PFSK-1 (cell line): ENCODE measurements at regions not wholly inside any gene's neighbourhood (a gene's known extent, or its start where the extent isn't known, plus 50 kb on each side); places are given as distances from the start of the nearest gene placed in this dataset.

Source experiments
- FOXP2 ChIP-seq: optimal IDR thresholded peaks from 2 replicates; pipeline ENCODE3; 2011; ENCODE audit warnings: borderline replicate concordance, control low read depth, inconsistent platforms; ENCODE audit not compliant: insufficient read depth; ENCODE audit errors: extremely low read length, extremely low read depth
- POLR2AphosphoS5 ChIP-seq: IDR thresholded peaks from 2 replicates; pipeline ENCODE4 v1.6.1; 2012; ENCODE audit warnings: low read depth, mild to moderate bottlenecking, control low read depth, low read length, moderate library complexity
- SIN3A ChIP-seq: IDR thresholded peaks from 2 replicates; pipeline ENCODE4 v1.6.1; 2012; ENCODE audit warnings: mild to moderate bottlenecking, low read length, moderate library complexity, borderline replicate concordance; ENCODE audit not compliant: insufficient read depth
- TAF1 ChIP-seq: IDR thresholded peaks from 2 replicates; pipeline ENCODE4 v1.6.1; 2012; ENCODE audit warnings: low read length, control low read depth, borderline replicate concordance; ENCODE audit not compliant: insufficient read depth
- TF ChIP-seq, protein P1 (sequence below), 2 experiments: IDR thresholded peaks; 2 replicates each; pipeline versions ENCODE4 v1.6.1 to v1.8.0; 2011 to 2012; ENCODE audit warnings: low read depth in 2 of 2, low read length in 2 of 2, control low read depth in 1 of 2, inconsistent platforms in 1 of 2, mild to moderate bottlenecking in 1 of 2, moderate library complexity in 1 of 2; ENCODE audit not compliant: insufficient read depth in 1 of 2

DNA sequence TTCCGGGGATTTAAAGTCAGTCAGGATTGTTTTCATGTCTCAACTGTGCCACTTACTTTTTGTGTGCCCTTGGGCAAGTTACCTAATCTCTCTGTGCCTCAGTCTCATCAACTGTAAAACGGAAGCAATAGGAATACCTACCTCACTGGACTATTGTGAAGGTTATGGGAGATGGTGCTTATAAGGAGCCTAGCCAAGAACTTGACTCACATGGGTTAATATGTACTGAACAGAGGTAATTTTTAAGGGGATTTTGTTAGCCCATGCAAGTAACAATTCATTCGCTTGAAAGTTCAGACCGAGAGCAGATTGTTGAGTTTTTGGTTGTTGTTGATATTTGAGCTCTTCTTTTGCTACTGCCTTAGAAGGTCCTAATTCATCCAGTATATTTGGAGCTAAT, 202.9 kb downstream of the ZNF365 start:
- no peak for TF ChIP-seq TAF1
- TF ChIP-seq, protein P1, sequence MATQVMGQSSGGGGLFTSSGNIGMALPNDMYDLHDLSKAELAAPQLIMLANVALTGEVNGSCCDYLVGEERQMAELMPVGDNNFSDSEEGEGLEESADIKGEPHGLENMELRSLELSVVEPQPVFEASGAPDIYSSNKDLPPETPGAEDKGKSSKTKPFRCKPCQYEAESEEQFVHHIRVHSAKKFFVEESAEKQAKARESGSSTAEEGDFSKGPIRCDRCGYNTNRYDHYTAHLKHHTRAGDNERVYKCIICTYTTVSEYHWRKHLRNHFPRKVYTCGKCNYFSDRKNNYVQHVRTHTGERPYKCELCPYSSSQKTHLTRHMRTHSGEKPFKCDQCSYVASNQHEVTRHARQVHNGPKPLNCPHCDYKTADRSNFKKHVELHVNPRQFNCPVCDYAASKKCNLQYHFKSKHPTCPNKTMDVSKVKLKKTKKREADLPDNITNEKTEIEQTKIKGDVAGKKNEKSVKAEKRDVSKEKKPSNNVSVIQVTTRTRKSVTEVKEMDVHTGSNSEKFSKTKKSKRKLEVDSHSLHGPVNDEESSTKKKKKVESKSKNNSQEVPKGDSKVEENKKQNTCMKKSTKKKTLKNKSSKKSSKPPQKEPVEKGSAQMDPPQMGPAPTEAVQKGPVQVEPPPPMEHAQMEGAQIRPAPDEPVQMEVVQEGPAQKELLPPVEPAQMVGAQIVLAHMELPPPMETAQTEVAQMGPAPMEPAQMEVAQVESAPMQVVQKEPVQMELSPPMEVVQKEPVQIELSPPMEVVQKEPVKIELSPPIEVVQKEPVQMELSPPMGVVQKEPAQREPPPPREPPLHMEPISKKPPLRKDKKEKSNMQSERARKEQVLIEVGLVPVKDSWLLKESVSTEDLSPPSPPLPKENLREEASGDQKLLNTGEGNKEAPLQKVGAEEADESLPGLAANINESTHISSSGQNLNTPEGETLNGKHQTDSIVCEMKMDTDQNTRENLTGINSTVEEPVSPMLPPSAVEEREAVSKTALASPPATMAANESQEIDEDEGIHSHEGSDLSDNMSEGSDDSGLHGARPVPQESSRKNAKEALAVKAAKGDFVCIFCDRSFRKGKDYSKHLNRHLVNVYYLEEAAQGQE (IDR thresholded peaks at IDR 0.05; ENCODE audit: insufficient read depth in 1 of 2, low read depth in 2 of 2, low read length in 2 of 2): no peak
- TF ChIP-seq SIN3A: no peak
- no peak for TF ChIP-seq POLR2AphosphoS5
- TF ChIP-seq FOXP2: no peak

DNA sequence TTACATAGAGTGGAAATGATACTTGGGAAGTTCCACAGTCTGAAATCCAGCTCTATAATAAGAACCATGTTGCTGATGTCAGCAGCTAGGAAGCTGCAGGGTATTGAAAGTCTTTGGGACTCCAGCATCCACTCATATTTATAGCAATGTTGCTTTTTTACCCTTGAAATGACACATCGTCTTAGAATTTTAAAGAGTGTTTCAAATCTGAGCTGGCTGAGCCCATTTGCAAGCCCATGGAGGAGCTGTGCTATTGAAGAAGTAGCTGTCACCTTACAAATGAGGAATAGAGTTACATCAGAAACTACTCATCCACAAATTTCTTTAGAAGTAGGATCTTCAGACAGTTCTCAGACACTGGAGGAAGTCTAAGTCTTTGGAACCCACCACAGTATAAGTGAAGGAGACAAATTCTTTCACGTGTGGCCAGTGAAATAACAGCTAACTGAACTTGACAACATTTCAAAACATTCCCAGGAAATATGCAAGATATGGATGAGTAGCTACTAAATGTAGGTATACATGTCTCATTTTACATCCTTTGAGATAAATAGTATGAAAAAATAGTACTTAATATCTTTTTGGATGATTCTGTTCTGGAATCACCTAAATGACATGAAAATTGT, 203.6 kb downstream of the ZNF365 start:
- TF ChIP-seq SIN3A: no peak
- TF ChIP-seq FOXP2: no peak
- no peak for TF ChIP-seq TAF1
- TF ChIP-seq, protein P1 (IDR thresholded peaks at IDR 0.05; ENCODE audit: insufficient read depth in 1 of 2, low read depth in 2 of 2, low read length in 2 of 2): no peak
- no peak for TF ChIP-seq POLR2AphosphoS5

DNA sequence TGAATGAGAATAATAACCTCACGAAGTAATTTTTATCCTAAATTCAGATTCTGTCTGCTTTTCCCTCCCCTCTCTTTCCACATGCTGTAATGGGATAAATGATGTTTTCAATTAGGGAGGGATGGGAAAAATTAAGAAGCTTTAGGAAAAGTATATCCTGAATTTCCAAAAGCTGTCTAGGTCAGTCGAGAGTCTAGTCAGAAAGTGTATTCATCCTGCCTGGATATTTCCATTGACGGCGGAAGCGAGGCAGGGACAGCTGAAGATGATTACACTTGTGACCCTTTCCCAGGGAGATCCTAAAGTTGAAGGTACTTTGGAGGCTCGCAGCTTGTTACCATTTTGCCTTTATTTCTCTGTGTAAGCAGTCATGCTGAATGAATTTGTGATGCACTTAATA, 204.1 kb downstream of the ZNF365 start:
- TF ChIP-seq FOXP2: no peak
- TF ChIP-seq SIN3A: no peak
- TF ChIP-seq, protein P1 (IDR thresholded peaks at IDR 0.05; ENCODE audit: insufficient read depth in 1 of 2, low read depth in 2 of 2, low read length in 2 of 2): no peak
- TF ChIP-seq POLR2AphosphoS5: no peak
- no peak for TF ChIP-seq TAF1

DNA sequence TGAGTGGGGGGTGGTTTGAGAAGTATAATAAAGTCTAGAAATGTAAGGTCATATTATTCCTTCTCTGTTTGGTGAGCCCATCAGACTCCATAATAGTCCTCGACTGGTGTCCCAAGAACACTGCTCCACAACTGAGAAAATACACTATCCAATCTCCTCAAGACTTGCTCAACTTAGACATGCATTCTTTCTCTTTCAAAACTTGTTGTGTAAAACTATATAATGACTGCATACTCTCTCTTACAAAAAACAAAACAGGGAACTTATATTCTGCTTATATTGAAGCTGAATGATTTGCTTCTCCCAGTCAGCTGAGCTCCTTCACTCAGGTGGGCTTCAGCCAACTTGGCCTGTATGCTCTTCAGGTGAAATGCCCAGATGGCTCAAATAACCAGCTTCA, 204.7 kb downstream of the ZNF365 start:
- TF ChIP-seq, protein P1 (IDR thresholded peaks at IDR 0.05; ENCODE audit: insufficient read depth in 1 of 2, low read depth in 2 of 2, low read length in 2 of 2): no peak
- TF ChIP-seq POLR2AphosphoS5: no peak
- no peak for TF ChIP-seq SIN3A
- TF ChIP-seq FOXP2: no peak
- no peak for TF ChIP-seq TAF1

DNA sequence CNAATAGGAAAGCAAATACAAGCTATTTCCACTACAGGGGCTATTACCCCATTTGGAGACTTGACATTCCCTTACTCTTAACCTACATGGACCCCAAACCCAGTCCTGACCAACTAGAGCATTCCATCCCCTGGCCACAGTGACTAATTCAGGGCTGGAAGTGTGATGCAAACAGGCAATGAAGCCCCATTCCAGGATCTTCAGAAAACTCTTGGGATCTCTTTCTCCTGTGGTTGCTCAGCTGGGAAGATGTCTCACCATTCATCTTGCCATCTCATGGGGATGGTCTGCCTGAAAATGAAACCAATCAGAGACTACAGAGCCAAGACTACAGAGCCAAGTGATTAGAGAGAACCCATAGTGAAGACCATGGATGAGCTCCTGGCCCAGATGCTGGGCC, 206.2 kb downstream of the ZNF365 start:
- TF ChIP-seq FOXP2 (no peak), TAF1 (no peak), SIN3A (no peak), POLR2AphosphoS5 (no peak)
- TF ChIP-seq, protein P1 (IDR thresholded peaks at IDR 0.05; ENCODE audit: insufficient read depth in 1 of 2, low read depth in 2 of 2, low read length in 2 of 2): no peak
